Superior temporal gyrus (tissue), 1 donor: ENCODE measurements at regions not wholly inside any gene's neighbourhood (a gene's known extent, or its start where the extent isn't known, plus 50 kb on each side); places are given as distances from the start of the nearest gene placed in this dataset.
A peak's percentile ranks its signal among the peaks of the same experiment; 100 is the strongest.

Experiments
- DNase-seq: peaks from one replicate; pipeline ENCODE4 v3.0.0-alpha.2; 2016; ENCODE audit errors: extremely low spot score

- DNase-seq: no peak
These were observed 199.8 kb downstream of the RBM19 start for GRCh38 chr12:113766131-113766878.

GRCh38 chr12:113764661-113765060 lies 201.5 kb downstream of the RBM19 start:
- DNase-seq: no peak

GRCh38 chr12:113762882-113763816 lies 203.0 kb downstream of the RBM19 start:
- no peak for DNase-seq

- DNase-seq: no peak
These were observed 203.8 kb downstream of the RBM19 start for GRCh38 chr12:113762155-113762881.

- no peak for DNase-seq
These were observed 207.0 kb downstream of the RBM19 start for GRCh38 chr12:113759135-113759534.

GRCh38 chr12:113758165-113758924 lies 207.8 kb downstream of the RBM19 start:
- DNase-seq: no peak

- DNase-seq: peak; percentile 12
These were observed 208.7 kb downstream of the RBM19 start for GRCh38 chr12:113757221-113758002.

GRCh38 chr12:113756609-113757008 lies 209.5 kb downstream of the RBM19 start:
- DNase-seq: no peak

GRCh38 chr12:113755098-113755497 lies 211.0 kb downstream of the RBM19 start:
- no peak for DNase-seq

GRCh38 chr12:113751513-113751912 lies 214.6 kb downstream of the RBM19 start:
- no peak for DNase-seq

GRCh38 chr12:113749433-113749815 lies 216.7 kb downstream of the RBM19 start:
- no peak for DNase-seq

- DNase-seq: no peak
These were observed 217.3 kb downstream of the RBM19 start for GRCh38 chr12:113748707-113749432.

GRCh38 chr12:113747017-113747416 lies 219.1 kb downstream of the RBM19 start:
- no peak for DNase-seq

GRCh38 chr12:113744802-113745395 lies 221.2 kb downstream of the RBM19 start:
- no peak for DNase-seq

- DNase-seq: no peak
These were observed 223.3 kb downstream of the RBM19 start for GRCh38 chr12:113742801-113743200.

- DNase-seq: no peak
These were observed 225.4 kb downstream of the RBM19 start for GRCh38 chr12:113740699-113741098.

- DNase-seq: no peak
These were observed 231.0 kb downstream of the RBM19 start for GRCh38 chr12:113735131-113735530.

GRCh38 chr12:113734503-113734902 lies 231.6 kb downstream of the RBM19 start:
- no peak for DNase-seq

- no peak for DNase-seq
These were observed 233.2 kb downstream of the RBM19 start for GRCh38 chr12:113732916-113733315.

- DNase-seq: no peak
These were observed 238.5 kb downstream of the RBM19 start for GRCh38 chr12:113727651-113728061.
